BE2C (cell line): ENCODE measurements at regions not wholly inside any gene's neighbourhood (a gene's known extent, or its start where the extent isn't known, plus 50 kb on each side); places are given as distances from the start of the nearest gene placed in this dataset.
"Not testable (repeated sequence)": the region's sequence is repeated elsewhere in the genome, so short reads cannot be mapped to it uniquely, and the experiment has no call there.

Experiments used
- DNase-seq: peaks from one replicate; pipeline ENCODE4 v3.0.0-alpha.2; 2020
- H3K27me3 ChIP-seq: fragments of 250-450 bp; sonication (Bioruptor Pico); 2 replicates; pipeline ENCODE4 v1.5.1; 2020; ENCODE audit warnings: mild to moderate bottlenecking
- H3K36me3 ChIP-seq: fragments of 250-450 bp; sonication (Bioruptor Pico); 2 replicates; pipeline ENCODE4 v1.5.1; 2020; ENCODE audit warnings: mild to moderate bottlenecking
- H3K4me1 ChIP-seq: fragments of 250-450 bp; sonication (Bioruptor Pico); 2 replicates; pipeline ENCODE4 v1.5.1; 2020
- H3K4me3 ChIP-seq: 2 replicates; pipeline ENCODE4 v1.5.1; 2011; ENCODE audit warnings: low read depth, low read length
- H3K9me3 ChIP-seq: fragments of 250-450 bp; sonication (Bioruptor Pico); 2 replicates; pipeline ENCODE4 v1.5.1; 2020
- CTCF ChIP-seq: IDR thresholded peaks from 2 replicates; pipeline ENCODE4 v1.5.1; 2012; ENCODE audit warnings: mild to moderate bottlenecking, low read depth, low read length

GRCh38 chr14:105890474-105891220, 364.3 kb downstream of the TMEM121 start:
- Histone ChIP-seq H3K27me3 (no peaks in the 10 kb centered on the region), H3K9me3 (no peaks in the 10 kb centered on the region), H3K4me1 (peaks cover 16% of the 10 kb centered on the region), H3K4me3 (peak overlapping the region; percentile 16; the same call in 1 of the 2 replicates), H3K36me3 (no peaks in the 10 kb centered on the region)
- no peak for TF ChIP-seq CTCF
- peak; percentile 8 for DNase-seq

- Histone ChIP-seq H3K9me3 (no peaks in the 10 kb centered on the region), H3K27me3 (no peaks in the 10 kb centered on the region), H3K4me3 (no peak overlapping the region), H3K36me3 (no peaks in the 10 kb centered on the region), H3K4me1 (peaks cover 16% of the 10 kb centered on the region)
- no peak for TF ChIP-seq CTCF
- DNase-seq: peak; percentile 8
Observed at GRCh38 chr14:105891221-105891602, 364.8 kb downstream of the TMEM121 start.

GRCh38 chr14:105891631-105892452, 365.5 kb downstream of the TMEM121 start:
- TF ChIP-seq CTCF: no peak
- Histone ChIP-seq H3K4me3 (no peak overlapping the region), H3K36me3 (no peaks in the 10 kb centered on the region), H3K4me1 (peaks cover 16% of the 10 kb centered on the region), H3K9me3 (no peaks in the 10 kb centered on the region), H3K27me3 (no peaks in the 10 kb centered on the region)
- peak; percentile 6 for DNase-seq

GRCh38 chr14:105892453-105893441, 366.4 kb downstream of the TMEM121 start:
- H3K27me3 ChIP-seq, H3K4me3 ChIP-seq, H3K9me3 ChIP-seq, H3K36me3 ChIP-seq: not testable (repeated sequence)
- DNase-seq: peak; percentile 10
- H3K4me1 ChIP-seq: peaks cover 16% of the 10 kb centered on the region

GRCh38 chr14:105893686-105894085, 367.3 kb downstream of the TMEM121 start:
- not testable (repeated sequence) for H3K9me3 ChIP-seq, H3K36me3 ChIP-seq, DNase-seq, H3K27me3 ChIP-seq, H3K4me3 ChIP-seq
- H3K4me1 ChIP-seq: peaks cover 17% of the 10 kb centered on the region

GRCh38 chr14:105894125-105894977, 368.0 kb downstream of the TMEM121 start:
- TF ChIP-seq CTCF: no peak
- H3K4me1 ChIP-seq: peaks cover 22% of the 10 kb centered on the region
- H3K9me3 ChIP-seq: no peaks in the 10 kb centered on the region
- no peaks in the 10 kb centered on the region for H3K27me3 ChIP-seq
- DNase-seq: peak; percentile 3
- H3K36me3 ChIP-seq: no peaks in the 10 kb centered on the region
- H3K4me3 ChIP-seq: no peak overlapping the region
